AG09319 (cell line): ENCODE measurements at regions not wholly inside any gene's neighbourhood (a gene's known extent, or its start where the extent isn't known, plus 50 kb on each side); places are given as distances from the start of the nearest gene placed in this dataset.

Source experiments
- DNase-seq: peaks from one replicate; pipeline ENCODE4 v3.0.0-alpha.2; 2010; ENCODE audit warnings: low read depth; ENCODE audit errors: extremely low read depth
- CTCF ChIP-seq: IDR thresholded peaks from 2 replicates; pipeline ENCODE4 v1.5.1; 2011; ENCODE audit warnings: low read depth, mild to moderate bottlenecking, inconsistent platforms, low read length, moderate library complexity

GRCh38 chr16:35750701-35751104 is 2291.3 kb downstream of the TP53TG3F start:
- DNase-seq, result no peak
- TF ChIP-seq CTCF, result no peak

GRCh38 chr16:35751191-35751941 is 2292.0 kb downstream of the TP53TG3F start:
- no peak for DNase-seq
- TF ChIP-seq CTCF, result no peak

GRCh38 chr16:35752012-35752772 is 2292.8 kb downstream of the TP53TG3F start:
- TF ChIP-seq CTCF, result no peak
- no peak for DNase-seq

- no peak for TF ChIP-seq CTCF
- DNase-seq, result no peak
These were observed 2293.6 kb downstream of the TP53TG3F start for GRCh38 chr16:35752773-35753558.

GRCh38 chr16:35753559-35754390 is 2294.4 kb downstream of the TP53TG3F start:
- no peak for DNase-seq
- TF ChIP-seq CTCF, result no peak

GRCh38 chr16:35754391-35755369 is 2295.3 kb downstream of the TP53TG3F start:
- DNase-seq, result no peak
- TF ChIP-seq CTCF, result no peak
